Astrocyte of the spinal cord (primary cell): ENCODE measurements at regions not wholly inside any gene's neighbourhood (a gene's known extent, or its start where the extent isn't known, plus 50 kb on each side); places are given as distances from the start of the nearest gene placed in this dataset.
"Not testable (repeated sequence)": the region's sequence is repeated elsewhere in the genome, so short reads cannot be mapped to it uniquely, and the experiment has no call there.

Experiments used
- DNase-seq: peaks from one replicate; pipeline ENCODE4 v3.0.0; 2011; ENCODE audit warnings: low read depth, low spot score
- H3K4me3 ChIP-seq: 2 replicates; pipeline ENCODE4 v1.5.1; 2011; ENCODE audit warnings: low read depth, mild to moderate bottlenecking, low read length, moderate library complexity
- in situ Hi-C: cut with HindIII; loops from 2 replicates; pipeline ENCODE4 v1.10.0; 2017; ENCODE audit warnings: low sequenced_read_pairs
- TF ChIP-seq, protein P1 (sequence below): IDR thresholded peaks from 2 replicates; pipeline ENCODE4 v1.5.1; 2012; ENCODE audit warnings: low read depth, mild to moderate bottlenecking, low read length, inconsistent platforms

- no peak overlapping the region for H3K4me3 ChIP-seq
- in situ Hi-C loops: no loop called here
- TF ChIP-seq, protein P1, sequence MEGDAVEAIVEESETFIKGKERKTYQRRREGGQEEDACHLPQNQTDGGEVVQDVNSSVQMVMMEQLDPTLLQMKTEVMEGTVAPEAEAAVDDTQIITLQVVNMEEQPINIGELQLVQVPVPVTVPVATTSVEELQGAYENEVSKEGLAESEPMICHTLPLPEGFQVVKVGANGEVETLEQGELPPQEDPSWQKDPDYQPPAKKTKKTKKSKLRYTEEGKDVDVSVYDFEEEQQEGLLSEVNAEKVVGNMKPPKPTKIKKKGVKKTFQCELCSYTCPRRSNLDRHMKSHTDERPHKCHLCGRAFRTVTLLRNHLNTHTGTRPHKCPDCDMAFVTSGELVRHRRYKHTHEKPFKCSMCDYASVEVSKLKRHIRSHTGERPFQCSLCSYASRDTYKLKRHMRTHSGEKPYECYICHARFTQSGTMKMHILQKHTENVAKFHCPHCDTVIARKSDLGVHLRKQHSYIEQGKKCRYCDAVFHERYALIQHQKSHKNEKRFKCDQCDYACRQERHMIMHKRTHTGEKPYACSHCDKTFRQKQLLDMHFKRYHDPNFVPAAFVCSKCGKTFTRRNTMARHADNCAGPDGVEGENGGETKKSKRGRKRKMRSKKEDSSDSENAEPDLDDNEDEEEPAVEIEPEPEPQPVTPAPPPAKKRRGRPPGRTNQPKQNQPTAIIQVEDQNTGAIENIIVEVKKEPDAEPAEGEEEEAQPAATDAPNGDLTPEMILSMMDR: no peak
- DNase-seq: peak; percentile 99
Observed at GRCh38 chr2:113818382-113818951, 62.0 kb upstream of the SLC35F5 start.

- DNase-seq, in situ Hi-C loops, H3K4me3 ChIP-seq: not testable (repeated sequence)
Observed at GRCh38 chr2:113813396-113813795, 57.0 kb upstream of the SLC35F5 start.

DNA sequence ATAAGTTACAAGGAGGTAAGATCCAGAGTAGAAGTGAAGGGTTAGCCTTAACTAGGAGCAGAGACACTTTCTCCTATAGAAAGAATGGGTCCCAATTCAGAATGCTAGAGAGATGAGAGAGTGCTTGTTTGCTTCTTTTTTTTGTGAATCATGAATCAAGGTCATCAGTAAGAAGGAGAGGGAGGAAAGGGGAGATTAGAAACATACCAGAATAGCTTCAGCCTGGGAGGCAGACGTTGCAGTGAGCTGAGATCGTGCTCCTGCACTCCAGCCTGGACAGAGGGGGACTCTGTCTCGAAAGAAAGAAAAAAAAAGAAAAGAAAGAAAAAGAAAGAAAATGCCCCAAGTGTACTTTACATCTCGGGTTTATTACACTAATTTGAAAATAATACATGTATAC, 55.8 kb upstream of the SLC35F5 start:
- in situ Hi-C loops: no loop called here
- DNase-seq: no peak
- TF ChIP-seq, protein P1: no peak

DNA sequence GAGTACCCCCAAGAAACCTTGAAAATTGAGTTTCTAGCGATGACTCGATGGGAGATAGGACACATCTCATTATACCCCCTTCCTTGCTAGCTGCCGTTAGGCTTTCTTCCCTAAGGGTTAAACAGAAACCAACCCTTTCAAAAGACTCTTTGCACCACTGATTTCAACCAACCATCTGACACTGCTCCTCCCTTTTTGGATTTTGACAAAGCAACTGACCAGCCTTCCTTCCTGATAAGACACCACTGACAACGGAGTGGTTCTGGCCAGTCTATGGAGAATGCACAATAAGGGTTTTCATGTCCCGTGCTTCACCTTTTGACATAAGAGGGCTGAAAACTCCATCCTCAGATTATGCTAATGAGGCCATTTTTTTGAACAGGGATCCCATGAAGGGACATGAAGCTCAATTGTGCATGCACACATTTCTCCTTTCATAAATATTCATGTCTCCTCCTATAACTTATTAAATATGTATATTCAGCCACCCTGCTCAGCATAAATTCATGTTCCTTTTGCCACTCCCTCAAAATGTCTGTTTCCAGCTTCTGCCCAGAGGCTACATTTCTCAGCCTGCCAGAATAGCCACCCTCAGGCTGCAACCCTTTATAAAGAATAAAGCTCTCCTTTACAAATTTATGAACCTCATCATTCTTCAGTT, 52.8 kb upstream of the SLC35F5 start:
- no peak overlapping the region for H3K4me3 ChIP-seq
- in situ Hi-C loops: no loop called here
- DNase-seq: no peak
- TF ChIP-seq, protein P1: no peak

More for the DNA sequence above, 55.8 kb upstream of the SLC35F5 start:
- no peak overlapping the region for H3K4me3 ChIP-seq

GRCh38 chr2:113807721-113808120, 51.3 kb upstream of the SLC35F5 start:
- in situ Hi-C loops: no loop called here
- TF ChIP-seq, protein P1: no peak
- no peak for DNase-seq
- H3K4me3 ChIP-seq: no peak overlapping the region

- in situ Hi-C loops: no loop called here
- no peak overlapping the region for H3K4me3 ChIP-seq
- TF ChIP-seq, protein P1: no peak
- no peak for DNase-seq
Observed at GRCh38 chr2:113806217-113806913, 49.9 kb upstream of the SLC35F5 start.
